ENCODE measurements at regions not wholly inside any gene's neighbourhood (a gene's known extent, or its start where the extent isn't known, plus 50 kb on each side); places are given as distances from the start of the nearest gene placed in this dataset.

DNA sequence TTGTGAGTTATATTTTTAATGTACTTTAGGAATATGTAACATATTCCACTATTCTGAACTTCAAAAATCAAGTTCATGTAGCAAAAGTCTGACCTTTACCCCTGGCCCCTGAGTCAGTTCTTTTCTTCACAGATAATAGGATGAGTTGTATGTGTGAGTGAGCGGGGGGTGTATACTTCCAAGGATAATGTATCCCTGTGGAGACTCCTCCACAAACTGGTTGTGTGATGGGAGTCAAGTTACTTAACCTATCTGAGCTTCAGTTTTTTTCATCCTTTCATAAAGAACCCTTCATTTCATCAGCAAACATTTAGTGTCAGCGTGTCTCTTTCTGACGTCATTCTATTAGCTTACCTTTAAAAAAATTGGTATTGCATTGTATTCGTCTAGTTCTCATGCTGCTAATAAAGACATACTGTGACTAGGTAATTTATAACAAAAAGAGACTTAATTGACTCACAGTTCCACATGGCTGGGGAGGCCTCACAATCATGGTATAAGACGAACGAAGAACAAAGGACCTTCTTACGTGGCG is 288.1 kb upstream of the GPC6 start:
- CTCF ChIA-PET: no interaction called here
- no peaks in the 10 kb centered on the region for H3K4me1 Mint-ChIP-seq (ENCODE audit: low read depth)

DNA sequence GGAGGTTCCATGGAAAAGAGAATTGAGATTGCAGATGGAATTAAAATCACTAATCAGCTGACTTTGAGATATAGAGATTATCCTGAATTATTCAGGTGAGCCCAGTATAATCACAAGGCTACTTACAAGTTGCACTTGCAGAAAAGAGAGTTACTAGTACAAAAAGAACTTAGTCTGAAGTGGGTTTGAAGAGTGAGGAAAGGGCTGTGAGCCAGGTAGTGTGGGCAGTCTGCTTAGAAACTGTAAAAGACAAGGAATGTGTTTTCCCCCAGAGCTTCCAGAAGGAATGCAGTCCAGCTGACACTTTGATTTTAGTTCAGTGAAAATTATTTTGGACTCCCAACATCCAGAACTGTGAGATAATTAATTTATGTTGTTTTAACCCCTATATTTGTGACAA is 285.4 kb upstream of the GPC6 start:
- Mint-ChIP-seq H3K36me3 (ENCODE audit: low read depth) (no peaks in the 10 kb centered on the region), H3K9me3 (ENCODE audit: insufficient read depth) (peaks cover 5% of the 10 kb centered on the region), H3K27me3 (ENCODE audit: low read depth) (no peaks in the 10 kb centered on the region), H3K4me1 (ENCODE audit: low read depth) (no peaks in the 10 kb centered on the region), H3K4me3 (no peak overlapping the region), H3K27ac (no peak overlapping the region)
- ATAC-seq (no peak), DNase-seq (no peak)
- POLR2A ChIA-PET: no interaction called here
- CTCF ChIA-PET: no interaction called here

More for the DNA sequence above, 288.1 kb upstream of the GPC6 start:
- H3K4me3 Mint-ChIP-seq: no peak overlapping the region
- H3K27ac Mint-ChIP-seq: no peak overlapping the region
- no peaks in the 10 kb centered on the region for H3K36me3 Mint-ChIP-seq (ENCODE audit: low read depth)
- POLR2A ChIA-PET: no interaction called here
- DNase-seq (no peak), ATAC-seq (no peak)
- no peaks in the 10 kb centered on the region for H3K27me3 Mint-ChIP-seq (ENCODE audit: low read depth)
- no peaks in the 10 kb centered on the region for H3K9me3 Mint-ChIP-seq (ENCODE audit: insufficient read depth)

GRCh38 chr13:92947770-92948434 is 278.7 kb upstream of the GPC6 start:
- no peak overlapping the region for H3K27ac Mint-ChIP-seq
- POLR2A ChIA-PET: no interaction called here
- no peak overlapping the region for H3K4me3 Mint-ChIP-seq
- ATAC-seq (no peak), DNase-seq (no peak)
- CTCF ChIA-PET: no interaction called here
- no peaks in the 10 kb centered on the region for H3K27me3 Mint-ChIP-seq (ENCODE audit: low read depth)
- no peaks in the 10 kb centered on the region for H3K4me1 Mint-ChIP-seq (ENCODE audit: low read depth)
- peaks cover 5% of the 10 kb centered on the region for H3K9me3 Mint-ChIP-seq (ENCODE audit: insufficient read depth)
- H3K36me3 Mint-ChIP-seq (ENCODE audit: low read depth): no peaks in the 10 kb centered on the region

DNA sequence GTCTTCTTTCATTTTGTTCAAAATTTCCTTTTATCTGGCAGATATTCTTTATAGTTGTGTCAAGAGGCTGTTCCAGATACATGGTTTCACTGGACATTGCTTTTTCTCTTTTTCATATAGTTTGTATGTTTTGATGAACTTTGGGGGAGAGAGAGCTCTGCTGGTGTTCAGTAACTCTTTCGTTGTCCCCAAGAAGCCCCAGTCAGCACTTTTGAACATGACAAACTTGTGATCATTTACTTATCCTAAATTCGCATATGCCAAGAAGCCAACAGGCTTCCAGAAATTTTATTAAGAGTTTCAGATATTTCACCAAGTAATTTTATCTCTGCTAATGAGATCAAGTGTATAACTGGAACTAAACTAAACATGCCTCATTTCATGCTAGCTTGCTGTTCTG is 275.8 kb upstream of the GPC6 start:
- H3K4me1 Mint-ChIP-seq (ENCODE audit: low read depth): no peaks in the 10 kb centered on the region
- H3K4me3 Mint-ChIP-seq: no peak overlapping the region
- DNase-seq: no peak
- peaks cover 3% of the 10 kb centered on the region for H3K9me3 Mint-ChIP-seq (ENCODE audit: insufficient read depth)
- no peak overlapping the region for H3K27ac Mint-ChIP-seq
- ChIA-PET POLR2A (no interaction called here), CTCF (no interaction called here)
- no peak for ATAC-seq
- no peaks in the 10 kb centered on the region for H3K36me3 Mint-ChIP-seq (ENCODE audit: low read depth)
- H3K27me3 Mint-ChIP-seq (ENCODE audit: low read depth): no peaks in the 10 kb centered on the region

GRCh38 chr13:92951273-92951890 is 275.2 kb upstream of the GPC6 start:
- H3K9me3 Mint-ChIP-seq (ENCODE audit: insufficient read depth): peaks cover 5% of the 10 kb centered on the region
- ATAC-seq: no peak
- no peaks in the 10 kb centered on the region for H3K36me3 Mint-ChIP-seq (ENCODE audit: low read depth)
- DNase-seq: no peak
- CTCF ChIA-PET: no interaction called here
- no peak overlapping the region for H3K27ac Mint-ChIP-seq
- POLR2A ChIA-PET: no interaction called here
- H3K27me3 Mint-ChIP-seq (ENCODE audit: low read depth): no peaks in the 10 kb centered on the region
- H3K4me1 Mint-ChIP-seq (ENCODE audit: low read depth): no peaks in the 10 kb centered on the region
- no peak overlapping the region for H3K4me3 Mint-ChIP-seq

DNA sequence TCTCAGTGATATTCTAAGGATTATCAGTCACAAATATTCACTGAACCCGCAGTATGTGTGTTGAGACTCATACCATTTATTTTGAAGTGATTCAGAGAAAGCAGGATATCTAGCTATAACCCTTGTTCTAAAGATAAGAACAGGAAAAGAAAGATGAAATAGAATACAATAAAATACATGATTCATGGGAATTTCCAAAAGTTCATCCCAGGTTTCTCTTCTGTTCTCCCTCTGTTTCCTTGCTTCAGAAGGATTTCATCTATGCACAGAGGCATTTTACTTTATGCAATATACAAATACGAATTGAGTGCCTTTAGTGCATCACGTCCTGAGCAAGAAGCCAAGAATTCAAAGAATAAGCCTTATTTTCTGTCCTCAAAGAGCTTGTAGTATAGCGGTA is 274.4 kb upstream of the GPC6 start:
- POLR2A ChIA-PET: no interaction called here
- CTCF ChIA-PET: no interaction called here
- no peaks in the 10 kb centered on the region for H3K4me1 Mint-ChIP-seq (ENCODE audit: low read depth)
- H3K27ac Mint-ChIP-seq: no peak overlapping the region
- no peak overlapping the region for H3K4me3 Mint-ChIP-seq
- H3K36me3 Mint-ChIP-seq (ENCODE audit: low read depth): no peaks in the 10 kb centered on the region
- H3K9me3 Mint-ChIP-seq (ENCODE audit: insufficient read depth): peaks cover 5% of the 10 kb centered on the region
- no peak for ATAC-seq
- DNase-seq: no peak
- H3K27me3 Mint-ChIP-seq (ENCODE audit: low read depth): no peaks in the 10 kb centered on the region

GRCh38 chr13:92954746-92955145 is 271.9 kb upstream of the GPC6 start:
- no peaks in the 10 kb centered on the region for H3K27me3 Mint-ChIP-seq (ENCODE audit: low read depth)
- H3K4me1 Mint-ChIP-seq (ENCODE audit: low read depth): no peaks in the 10 kb centered on the region
- DNase-seq (no peak), ATAC-seq (no peak)
- POLR2A ChIA-PET: no interaction called here
- H3K36me3 Mint-ChIP-seq (ENCODE audit: low read depth): no peaks in the 10 kb centered on the region
- H3K4me3 Mint-ChIP-seq: no peak overlapping the region
- peaks cover 15% of the 10 kb centered on the region for H3K9me3 Mint-ChIP-seq (ENCODE audit: insufficient read depth)
- no peak overlapping the region for H3K27ac Mint-ChIP-seq
- CTCF ChIA-PET: no interaction called here

DNA sequence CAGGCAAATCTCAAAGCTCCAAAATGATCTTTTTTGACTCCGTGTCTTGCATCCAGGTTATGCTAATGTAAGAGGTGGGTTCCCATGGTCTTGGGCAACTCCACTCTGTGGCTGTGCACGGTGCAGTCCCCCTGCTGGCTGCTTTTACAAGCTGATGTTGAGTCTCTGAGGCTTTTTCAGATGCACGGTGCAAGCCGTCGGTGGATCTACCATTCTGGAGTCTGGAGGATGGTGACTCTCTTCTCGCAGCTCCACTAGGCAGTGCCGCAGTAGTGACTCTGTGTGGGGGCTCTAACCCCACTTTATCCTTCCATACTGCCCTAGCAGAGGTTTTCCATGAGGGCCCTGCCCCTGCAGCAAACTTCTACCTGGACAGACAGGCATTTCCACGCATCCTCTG is 266.8 kb upstream of the GPC6 start:
- no peak overlapping the region for H3K4me3 Mint-ChIP-seq
- H3K27ac Mint-ChIP-seq: no peak overlapping the region
- H3K9me3 Mint-ChIP-seq (ENCODE audit: insufficient read depth): peaks cover 30% of the 10 kb centered on the region
- H3K36me3 Mint-ChIP-seq (ENCODE audit: low read depth): no peaks in the 10 kb centered on the region
- DNase-seq: no peak
- no peak for ATAC-seq
- no peaks in the 10 kb centered on the region for H3K4me1 Mint-ChIP-seq (ENCODE audit: low read depth)
- no peaks in the 10 kb centered on the region for H3K27me3 Mint-ChIP-seq (ENCODE audit: low read depth)
- ChIA-PET POLR2A (no interaction called here), CTCF (no interaction called here)

DNA sequence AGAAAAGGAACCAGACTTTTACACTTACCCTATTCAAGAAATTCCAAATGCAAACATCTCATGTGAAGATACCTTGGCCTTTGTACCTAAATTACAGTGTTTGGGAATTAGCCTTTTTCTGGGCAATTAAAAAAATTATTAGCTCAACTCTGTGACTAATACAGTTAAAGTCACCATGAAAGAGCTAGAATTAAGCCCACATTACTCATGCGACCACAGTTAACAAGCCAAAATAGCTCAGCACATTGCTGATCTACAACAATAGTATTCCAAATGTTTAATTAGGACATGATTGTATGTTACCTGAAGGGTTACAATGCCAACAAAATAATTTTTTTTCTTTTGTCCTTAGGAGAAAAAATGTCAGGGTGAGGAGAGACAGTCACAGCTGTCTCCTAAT is 263.6 kb upstream of the GPC6 start:
- H3K4me1 Mint-ChIP-seq (ENCODE audit: low read depth): no peaks in the 10 kb centered on the region
- ChIA-PET CTCF (no interaction called here), POLR2A (no interaction called here)
- ATAC-seq (no peak), DNase-seq (no peak)
- no peaks in the 10 kb centered on the region for H3K36me3 Mint-ChIP-seq (ENCODE audit: low read depth)
- peaks cover 29% of the 10 kb centered on the region for H3K9me3 Mint-ChIP-seq (ENCODE audit: insufficient read depth)
- H3K27me3 Mint-ChIP-seq (ENCODE audit: low read depth): no peaks in the 10 kb centered on the region
- H3K4me3 Mint-ChIP-seq: no peak overlapping the region
- H3K27ac Mint-ChIP-seq: no peak overlapping the region

DNA sequence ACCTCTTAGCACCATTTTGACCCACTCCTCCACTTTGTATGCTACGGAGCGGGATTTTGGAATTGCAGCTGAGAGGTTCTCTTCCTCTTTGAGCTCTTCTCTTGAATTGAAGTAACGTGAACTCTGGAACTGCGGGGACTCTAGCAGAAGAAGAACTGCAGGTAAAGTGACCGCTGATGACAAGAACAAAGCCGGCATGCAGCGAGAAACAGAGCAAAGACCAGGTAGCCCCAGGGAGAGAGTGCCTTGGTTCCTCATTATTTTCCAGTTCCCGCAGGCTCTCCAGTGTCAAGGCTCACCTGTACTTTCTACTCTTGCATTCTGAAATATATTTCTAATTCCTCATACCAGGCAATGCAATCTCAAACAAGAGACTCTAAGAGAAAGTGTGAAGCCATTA is 260.3 kb upstream of the GPC6 start:
- no peak for DNase-seq
- no peaks in the 10 kb centered on the region for H3K27me3 Mint-ChIP-seq (ENCODE audit: low read depth)
- POLR2A ChIA-PET: no interaction called here

GRCh38 chr13:92966900-92967299 is 259.7 kb upstream of the GPC6 start:
- peaks cover 7% of the 10 kb centered on the region for H3K9me3 Mint-ChIP-seq (ENCODE audit: insufficient read depth)
- CTCF ChIA-PET: no interaction called here
- H3K4me1 Mint-ChIP-seq (ENCODE audit: low read depth): no peaks in the 10 kb centered on the region
- DNase-seq (no peak), ATAC-seq (no peak)
- H3K4me3 Mint-ChIP-seq: no peak overlapping the region
- no peak overlapping the region for H3K27ac Mint-ChIP-seq
- POLR2A ChIA-PET: no interaction called here
- H3K36me3 Mint-ChIP-seq (ENCODE audit: low read depth): no peaks in the 10 kb centered on the region
- H3K27me3 Mint-ChIP-seq (ENCODE audit: low read depth): no peaks in the 10 kb centered on the region

More for the DNA sequence above, 260.3 kb upstream of the GPC6 start:
- Mint-ChIP-seq H3K27ac (no peak overlapping the region), H3K36me3 (ENCODE audit: low read depth) (no peaks in the 10 kb centered on the region), H3K9me3 (ENCODE audit: insufficient read depth) (peaks cover 11% of the 10 kb centered on the region), H3K4me1 (ENCODE audit: low read depth) (no peaks in the 10 kb centered on the region), H3K4me3 (no peak overlapping the region)
- ATAC-seq: no peak
- CTCF ChIA-PET: no interaction called here

- ChIA-PET POLR2A (no interaction called here), CTCF (no interaction called here)
- no peaks in the 10 kb centered on the region for H3K4me1 Mint-ChIP-seq (ENCODE audit: low read depth)
These were observed 258.7 kb upstream of the GPC6 start for GRCh38 chr13:92967923-92968322.

GRCh38 chr13:92972751-92973150 is 253.9 kb upstream of the GPC6 start:
- ChIA-PET CTCF (no interaction called here), POLR2A (no interaction called here)
- Mint-ChIP-seq H3K9me3 (ENCODE audit: insufficient read depth) (peaks cover 5% of the 10 kb centered on the region), H3K4me1 (ENCODE audit: low read depth) (no peaks in the 10 kb centered on the region), H3K27ac (no peak overlapping the region), H3K27me3 (ENCODE audit: low read depth) (no peaks in the 10 kb centered on the region), H3K4me3 (no peak overlapping the region), H3K36me3 (ENCODE audit: low read depth) (no peaks in the 10 kb centered on the region)
- no peak for DNase-seq
- ATAC-seq: no peak

More at GRCh38 chr13:92967923-92968322, 258.7 kb upstream of the GPC6 start:
- H3K27ac Mint-ChIP-seq: no peak overlapping the region
- no peak overlapping the region for H3K4me3 Mint-ChIP-seq
- no peaks in the 10 kb centered on the region for H3K27me3 Mint-ChIP-seq (ENCODE audit: low read depth)
- peaks cover 3% of the 10 kb centered on the region for H3K9me3 Mint-ChIP-seq (ENCODE audit: insufficient read depth)
- H3K36me3 Mint-ChIP-seq (ENCODE audit: low read depth): no peaks in the 10 kb centered on the region
- DNase-seq (no peak), ATAC-seq (no peak)

Data from activated CD8-positive, alpha-beta T cell treated with anti-CD3 and anti-CD28 coated beads, Interleukin-2, amount 10 ng/mL, durations not matched to agents 7 days and 5 days (primary cell).